ENCODE measurements at regions not wholly inside any gene's neighbourhood (a gene's known extent, or its start where the extent isn't known, plus 50 kb on each side); places are given as distances from the start of the nearest gene placed in this dataset.

- Histone ChIP-seq H3K27me3 (ENCODE audit: control insufficient read depth, insufficient read depth, low read length) (peaks cover 29% of the 10 kb centered on the region), H3K36me3 (ENCODE audit: control insufficient read depth, insufficient read depth, low read length) (no peaks in the 10 kb centered on the region), H3K4me3 (ENCODE audit: low read depth, low read length) (no peak overlapping the region), H3K9me3 (ENCODE audit: control insufficient read depth, insufficient read depth, low read length) (no peaks in the 10 kb centered on the region), H3K4me1 (ENCODE audit: control insufficient read depth, insufficient read depth, low read length) (peaks cover 22% of the 10 kb centered on the region), H3K9ac (ENCODE audit: low read depth, low read length) (no peak overlapping the region)
Observed at GRCh38 chr21:15222707-15223106, 157.9 kb upstream of the NRIP1 start.

- peaks cover 22% of the 10 kb centered on the region for H3K4me1 ChIP-seq (ENCODE audit: control insufficient read depth, insufficient read depth, low read length)
- no peaks in the 10 kb centered on the region for H3K9me3 ChIP-seq (ENCODE audit: control insufficient read depth, insufficient read depth, low read length)
- no peak overlapping the region for H3K9ac ChIP-seq (ENCODE audit: low read depth, low read length)
- peaks cover 29% of the 10 kb centered on the region for H3K27me3 ChIP-seq (ENCODE audit: control insufficient read depth, insufficient read depth, low read length)
- H3K4me3 ChIP-seq (ENCODE audit: low read depth, low read length): no peak overlapping the region
- H3K36me3 ChIP-seq (ENCODE audit: control insufficient read depth, insufficient read depth, low read length): no peaks in the 10 kb centered on the region
Observed at GRCh38 chr21:15224346-15225086, 159.7 kb upstream of the NRIP1 start.

GRCh38 chr21:15227919-15228318 is 163.1 kb upstream of the NRIP1 start:
- H3K4me1 ChIP-seq (ENCODE audit: control insufficient read depth, insufficient read depth, low read length): peaks cover 5% of the 10 kb centered on the region
- no peaks in the 10 kb centered on the region for H3K36me3 ChIP-seq (ENCODE audit: control insufficient read depth, insufficient read depth, low read length)
- H3K9me3 ChIP-seq (ENCODE audit: control insufficient read depth, insufficient read depth, low read length): no peaks in the 10 kb centered on the region
- peaks cover 23% of the 10 kb centered on the region for H3K27me3 ChIP-seq (ENCODE audit: control insufficient read depth, insufficient read depth, low read length)
- no peak overlapping the region for H3K4me3 ChIP-seq (ENCODE audit: low read depth, low read length)
- H3K9ac ChIP-seq (ENCODE audit: low read depth, low read length): no peak overlapping the region

GRCh38 chr21:15229390-15229789 is 164.6 kb upstream of the NRIP1 start:
- no peaks in the 10 kb centered on the region for H3K4me1 ChIP-seq (ENCODE audit: control insufficient read depth, insufficient read depth, low read length)
- no peaks in the 10 kb centered on the region for H3K9me3 ChIP-seq (ENCODE audit: control insufficient read depth, insufficient read depth, low read length)
- no peaks in the 10 kb centered on the region for H3K36me3 ChIP-seq (ENCODE audit: control insufficient read depth, insufficient read depth, low read length)
- H3K9ac ChIP-seq (ENCODE audit: low read depth, low read length): no peak overlapping the region
- H3K4me3 ChIP-seq (ENCODE audit: low read depth, low read length): no peak overlapping the region
- peaks cover 9% of the 10 kb centered on the region for H3K27me3 ChIP-seq (ENCODE audit: control insufficient read depth, insufficient read depth, low read length)

GRCh38 chr21:15233611-15234010 is 168.8 kb upstream of the NRIP1 start:
- Histone ChIP-seq H3K4me3 (ENCODE audit: low read depth, low read length) (no peak overlapping the region), H3K36me3 (ENCODE audit: control insufficient read depth, insufficient read depth, low read length) (no peaks in the 10 kb centered on the region), H3K27me3 (ENCODE audit: control insufficient read depth, insufficient read depth, low read length) (peaks cover 14% of the 10 kb centered on the region), H3K4me1 (ENCODE audit: control insufficient read depth, insufficient read depth, low read length) (no peaks in the 10 kb centered on the region), H3K9me3 (ENCODE audit: control insufficient read depth, insufficient read depth, low read length) (no peaks in the 10 kb centered on the region), H3K9ac (ENCODE audit: low read depth, low read length) (no peak overlapping the region)

GRCh38 chr21:15236111-15236510 is 171.3 kb upstream of the NRIP1 start:
- no peak overlapping the region for H3K4me3 ChIP-seq (ENCODE audit: low read depth, low read length)
- peaks cover 28% of the 10 kb centered on the region for H3K27me3 ChIP-seq (ENCODE audit: control insufficient read depth, insufficient read depth, low read length)
- H3K9me3 ChIP-seq (ENCODE audit: control insufficient read depth, insufficient read depth, low read length): no peaks in the 10 kb centered on the region
- no peaks in the 10 kb centered on the region for H3K36me3 ChIP-seq (ENCODE audit: control insufficient read depth, insufficient read depth, low read length)
- H3K9ac ChIP-seq (ENCODE audit: low read depth, low read length): no peak overlapping the region
- peaks cover 4% of the 10 kb centered on the region for H3K4me1 ChIP-seq (ENCODE audit: control insufficient read depth, insufficient read depth, low read length)

GRCh38 chr21:15240848-15241247 is 176.0 kb upstream of the NRIP1 start:
- H3K9me3 ChIP-seq (ENCODE audit: control insufficient read depth, insufficient read depth, low read length): no peaks in the 10 kb centered on the region
- H3K27me3 ChIP-seq (ENCODE audit: control insufficient read depth, insufficient read depth, low read length): peaks cover 55% of the 10 kb centered on the region
- peaks cover 14% of the 10 kb centered on the region for H3K4me1 ChIP-seq (ENCODE audit: control insufficient read depth, insufficient read depth, low read length)
- no peaks in the 10 kb centered on the region for H3K36me3 ChIP-seq (ENCODE audit: control insufficient read depth, insufficient read depth, low read length)
- H3K4me3 ChIP-seq (ENCODE audit: low read depth, low read length): no peak overlapping the region
- no peak overlapping the region for H3K9ac ChIP-seq (ENCODE audit: low read depth, low read length)

GRCh38 chr21:15241997-15242736 is 177.4 kb upstream of the NRIP1 start:
- H3K36me3 ChIP-seq (ENCODE audit: control insufficient read depth, insufficient read depth, low read length): no peaks in the 10 kb centered on the region
- no peaks in the 10 kb centered on the region for H3K9me3 ChIP-seq (ENCODE audit: control insufficient read depth, insufficient read depth, low read length)
- H3K27me3 ChIP-seq (ENCODE audit: control insufficient read depth, insufficient read depth, low read length): peaks cover 59% of the 10 kb centered on the region
- H3K4me3 ChIP-seq (ENCODE audit: low read depth, low read length): no peak overlapping the region
- peaks cover 14% of the 10 kb centered on the region for H3K4me1 ChIP-seq (ENCODE audit: control insufficient read depth, insufficient read depth, low read length)
- H3K9ac ChIP-seq (ENCODE audit: low read depth, low read length): no peak overlapping the region

GRCh38 chr21:15242906-15243305 is 178.1 kb upstream of the NRIP1 start:
- Histone ChIP-seq H3K4me3 (ENCODE audit: low read depth, low read length) (no peak overlapping the region), H3K4me1 (ENCODE audit: control insufficient read depth, insufficient read depth, low read length) (peaks cover 14% of the 10 kb centered on the region), H3K36me3 (ENCODE audit: control insufficient read depth, insufficient read depth, low read length) (no peaks in the 10 kb centered on the region), H3K9ac (ENCODE audit: low read depth, low read length) (no peak overlapping the region), H3K27me3 (ENCODE audit: control insufficient read depth, insufficient read depth, low read length) (peaks cover 55% of the 10 kb centered on the region), H3K9me3 (ENCODE audit: control insufficient read depth, insufficient read depth, low read length) (no peaks in the 10 kb centered on the region)

- Histone ChIP-seq H3K36me3 (ENCODE audit: control insufficient read depth, insufficient read depth, low read length) (no peaks in the 10 kb centered on the region), H3K9ac (ENCODE audit: low read depth, low read length) (no peak overlapping the region), H3K27me3 (ENCODE audit: control insufficient read depth, insufficient read depth, low read length) (peaks cover 55% of the 10 kb centered on the region), H3K4me3 (ENCODE audit: low read depth, low read length) (no peak overlapping the region), H3K4me1 (ENCODE audit: control insufficient read depth, insufficient read depth, low read length) (peaks cover 14% of the 10 kb centered on the region), H3K9me3 (ENCODE audit: control insufficient read depth, insufficient read depth, low read length) (no peaks in the 10 kb centered on the region)
Observed at GRCh38 chr21:15243406-15243805, 178.6 kb upstream of the NRIP1 start.

GRCh38 chr21:15247613-15248012 is 182.8 kb upstream of the NRIP1 start:
- Histone ChIP-seq H3K9ac (ENCODE audit: low read depth, low read length) (no peak overlapping the region), H3K27me3 (ENCODE audit: control insufficient read depth, insufficient read depth, low read length) (peaks cover 37% of the 10 kb centered on the region), H3K36me3 (ENCODE audit: control insufficient read depth, insufficient read depth, low read length) (no peaks in the 10 kb centered on the region), H3K4me3 (ENCODE audit: low read depth, low read length) (no peak overlapping the region), H3K9me3 (ENCODE audit: control insufficient read depth, insufficient read depth, low read length) (no peaks in the 10 kb centered on the region), H3K4me1 (ENCODE audit: control insufficient read depth, insufficient read depth, low read length) (peaks cover 9% of the 10 kb centered on the region)
